NCI-H1105 (cell line): ENCODE measurements at regions not wholly inside any gene's neighbourhood (a gene's known extent, or its start where the extent isn't known, plus 50 kb on each side); places are given as distances from the start of the nearest gene placed in this dataset.
"Not testable (repeated sequence)": the region's sequence is repeated elsewhere in the genome, so short reads cannot be mapped to it uniquely, and the experiment has no call there.

Experiments used
- DNase-seq: peaks from one replicate; lab custom pipeline; 2025; lab: John Stamatoyannopoulos, UW

DNA sequence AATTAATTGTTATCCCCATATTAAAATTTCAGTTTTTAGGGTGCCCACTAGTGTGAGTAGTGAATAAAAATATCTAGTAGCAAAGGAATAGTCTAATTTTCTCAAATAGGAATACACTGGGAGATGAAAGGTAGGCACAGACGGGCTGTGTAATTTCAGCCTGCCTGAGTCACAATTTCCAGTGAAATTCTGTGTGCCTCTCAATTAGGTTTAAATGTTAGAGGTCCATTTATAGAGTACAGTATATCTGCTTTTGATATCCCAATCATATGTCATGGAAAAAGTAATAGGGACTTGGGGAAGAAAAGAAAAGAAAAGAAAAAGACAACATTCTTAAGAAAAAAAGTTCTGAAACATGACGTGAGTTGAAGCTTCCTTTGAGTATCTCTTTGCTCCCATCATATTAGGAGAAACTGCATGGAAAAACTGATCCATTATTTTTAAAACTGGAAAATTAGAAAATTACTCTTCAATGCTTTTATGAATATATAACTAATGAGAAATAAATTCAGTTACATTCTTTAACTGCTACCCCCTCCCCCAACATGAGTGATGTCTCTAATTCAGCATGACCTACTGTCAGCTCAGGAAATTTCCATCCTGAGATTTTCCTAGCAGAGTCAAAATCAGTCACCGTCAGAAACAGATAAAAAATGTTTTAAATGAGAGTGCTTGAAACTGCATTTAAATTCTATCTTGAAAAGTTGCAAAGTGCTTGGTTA lies 473.8 kb upstream of the HSF2 start:
- DNase-seq, result no peak

DNA sequence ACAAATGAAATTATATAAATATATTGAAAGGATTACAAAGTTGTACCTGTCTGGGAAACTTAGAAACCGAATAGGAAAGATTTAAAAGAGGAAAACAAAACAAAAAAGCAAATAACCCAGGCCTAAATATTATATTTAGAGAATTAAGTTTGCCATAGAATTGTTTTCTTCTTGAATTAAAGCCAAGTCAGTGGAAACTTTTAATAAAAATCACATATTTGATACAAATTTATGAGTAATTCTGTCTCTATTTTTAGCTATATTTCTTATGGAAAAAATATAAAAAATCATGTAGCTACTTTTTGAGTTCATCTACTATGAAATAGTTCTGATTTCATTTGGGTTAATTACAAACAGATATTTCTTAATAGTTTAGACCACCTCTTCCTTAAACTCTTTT lies 470.2 kb upstream of the HSF2 start:
- DNase-seq, result no peak

DNA sequence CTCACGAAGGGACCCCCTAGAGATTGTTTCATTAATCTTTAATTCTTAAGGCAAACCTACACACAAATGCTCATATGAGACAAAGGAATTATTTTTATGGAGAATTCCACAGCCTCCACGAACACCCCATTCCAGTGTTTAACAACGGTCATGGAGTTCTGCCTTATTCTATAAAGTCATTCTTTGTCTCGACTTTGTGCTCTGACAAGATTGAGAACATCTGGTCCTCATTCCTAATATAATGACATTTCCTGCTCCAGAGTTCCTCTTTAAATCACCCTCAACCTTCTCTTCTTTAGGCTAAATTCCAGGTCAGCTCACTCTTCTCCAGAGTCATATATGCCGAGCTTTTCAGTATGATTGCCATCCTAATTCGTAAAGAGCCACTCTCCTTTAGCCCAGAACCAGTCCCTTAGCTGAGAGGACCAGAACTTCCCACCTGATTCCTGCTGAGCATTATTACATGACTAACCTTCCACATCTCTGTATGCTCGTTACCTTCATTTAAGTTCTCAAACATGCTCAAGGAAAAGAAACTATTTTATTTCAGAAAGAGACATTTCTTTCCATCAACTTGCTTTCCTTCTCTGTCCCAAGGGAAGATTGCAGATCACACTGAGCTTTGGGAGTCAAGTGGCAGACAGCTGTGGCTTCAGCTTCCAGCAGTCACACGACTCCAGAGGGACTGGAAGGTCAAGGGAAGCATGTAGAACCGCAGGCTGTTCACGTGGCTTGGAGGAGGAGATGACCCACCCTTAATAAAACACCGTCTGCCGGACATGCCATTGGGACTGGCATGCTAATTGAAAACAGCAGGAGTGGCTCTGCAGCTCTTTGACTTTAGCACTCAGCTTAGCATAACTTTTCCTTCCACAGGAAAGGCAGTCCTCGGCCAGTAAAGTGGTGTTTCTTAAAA lies 467.1 kb upstream of the HSF2 start:
- no peak for DNase-seq

- no peak for DNase-seq
These were observed 465.0 kb upstream of the HSF2 start for GRCh38 chr6:121934451-121934850.

GRCh38 chr6:121940728-121941127 lies 458.7 kb upstream of the HSF2 start:
- no peak for DNase-seq

DNA sequence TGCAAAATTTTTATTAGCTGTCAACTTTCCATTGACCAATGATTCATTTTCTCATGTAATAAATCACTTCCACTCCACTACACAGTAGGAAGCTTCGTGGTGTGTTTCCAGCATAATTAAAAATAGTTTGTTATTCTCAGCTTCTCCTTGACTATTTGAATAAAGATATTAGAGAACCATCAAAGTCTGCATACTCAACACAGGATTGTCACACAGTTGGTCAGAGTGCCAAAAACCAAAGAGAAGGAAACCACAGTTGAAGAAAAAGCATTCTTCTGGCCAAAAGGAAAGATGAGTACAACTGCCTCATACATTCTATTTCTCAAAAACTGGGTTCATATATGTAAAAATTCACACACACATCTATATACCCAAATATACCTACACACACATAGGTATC lies 455.1 kb upstream of the HSF2 start:
- no peak for DNase-seq

- DNase-seq, result no peak
These were observed 448.3 kb upstream of the HSF2 start for GRCh38 chr6:121951123-121951522.

GRCh38 chr6:121951918-121952379 lies 447.5 kb upstream of the HSF2 start:
- no peak for DNase-seq

DNA sequence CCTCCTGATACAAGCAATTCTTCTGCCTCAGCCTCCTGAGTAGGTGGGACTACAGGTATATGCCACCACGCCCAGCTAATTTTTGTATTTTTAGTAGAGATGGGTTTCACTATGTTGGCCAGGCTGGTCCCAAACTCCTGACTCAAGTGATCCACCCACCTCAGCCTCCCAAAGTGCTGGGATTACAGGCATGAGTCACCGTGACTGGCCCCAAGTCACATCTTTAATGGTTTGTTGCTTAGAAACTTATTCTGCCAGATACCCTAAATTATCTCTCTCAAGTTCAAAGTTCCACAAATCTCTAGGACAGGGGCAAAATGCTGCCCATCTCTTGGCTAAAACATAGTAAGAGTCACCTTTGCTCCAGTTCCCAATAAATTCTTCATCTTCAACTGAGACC lies 444.1 kb upstream of the HSF2 start:
- not testable (repeated sequence) for DNase-seq

DNA sequence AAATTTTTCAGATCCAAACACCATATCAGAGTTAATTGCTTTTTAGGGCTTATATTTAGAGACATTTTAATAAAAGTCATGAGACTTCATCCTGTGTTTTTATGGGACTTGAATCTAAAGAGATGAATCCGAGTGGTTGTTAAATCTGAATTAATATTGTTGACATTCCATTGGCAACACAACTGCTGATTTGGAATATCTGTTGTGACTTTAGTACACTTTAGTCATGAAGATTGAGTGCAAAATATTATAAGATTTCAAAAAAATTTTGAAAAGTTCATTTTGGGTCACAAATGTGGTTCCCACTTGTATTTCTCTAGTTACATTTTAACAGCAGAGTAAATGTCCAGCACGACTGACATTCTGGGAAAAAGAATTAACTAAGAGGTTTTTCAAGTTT lies 442.7 kb upstream of the HSF2 start:
- DNase-seq, result no peak

- no peak for DNase-seq
These were observed 440.0 kb upstream of the HSF2 start for GRCh38 chr6:121959501-121959900.

GRCh38 chr6:121961619-121962125 lies 437.8 kb upstream of the HSF2 start:
- DNase-seq, result no peak

DNA sequence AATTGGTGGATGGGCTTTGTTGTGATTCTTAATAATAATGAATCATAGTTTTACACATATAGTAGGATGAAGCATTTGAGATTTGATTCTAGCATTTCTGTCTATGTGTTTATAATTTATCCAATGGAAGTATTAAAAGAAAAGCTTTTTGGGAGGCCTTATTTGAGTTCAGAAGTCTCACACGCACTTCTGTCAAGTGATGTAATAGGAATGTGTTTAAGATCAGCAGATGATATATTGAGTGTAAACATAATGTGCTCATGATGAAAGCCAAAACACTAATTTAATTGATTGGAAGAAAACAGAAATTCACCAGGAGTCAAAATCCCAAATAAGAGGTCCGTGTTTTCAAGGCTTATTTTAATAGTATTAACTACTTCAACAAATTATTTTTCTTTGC lies 435.6 kb upstream of the HSF2 start:
- no peak for DNase-seq

- no peak for DNase-seq
These were observed 433.7 kb upstream of the HSF2 start for GRCh38 chr6:121965739-121966138.

DNA sequence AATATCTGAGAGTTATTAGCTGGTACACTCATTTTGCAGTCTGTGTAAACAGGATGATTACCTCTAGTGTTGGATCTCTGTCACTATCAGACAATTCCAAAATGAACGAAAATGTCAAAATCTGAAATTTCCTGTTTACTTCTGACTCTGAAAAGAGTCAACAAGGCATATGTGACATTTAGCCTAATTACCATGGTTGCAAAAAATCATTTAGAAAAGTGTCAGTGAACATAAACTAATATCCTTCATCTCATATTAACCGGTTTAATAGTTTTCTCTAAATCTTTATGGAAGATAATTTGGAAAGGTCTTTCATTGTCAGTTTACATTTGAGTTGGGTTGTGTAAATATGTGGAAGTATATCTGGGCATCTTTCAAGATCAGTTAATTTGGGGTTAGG lies 431.8 kb upstream of the HSF2 start:
- no peak for DNase-seq

GRCh38 chr6:121971931-121972335 lies 427.5 kb upstream of the HSF2 start:
- no peak for DNase-seq

DNA sequence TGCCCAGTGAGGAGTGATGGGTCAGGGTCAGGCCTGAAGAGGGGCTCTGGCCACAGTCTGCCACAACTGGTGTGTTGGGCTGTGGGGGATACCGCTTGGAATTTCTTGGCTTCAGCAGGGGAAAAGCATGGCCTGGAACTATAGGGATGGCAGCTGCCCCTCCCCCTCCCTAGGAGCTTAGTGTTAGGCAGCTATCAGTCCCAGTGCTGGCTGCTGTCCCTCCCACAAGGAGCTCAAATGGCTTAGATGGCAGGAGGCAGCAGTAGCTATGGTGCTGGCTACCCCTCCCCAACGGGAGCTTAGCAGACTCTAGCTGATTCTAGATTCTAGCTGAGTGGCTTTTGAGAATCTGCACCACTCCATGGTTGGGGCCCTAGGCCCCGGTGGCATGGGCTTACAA lies 414.5 kb upstream of the HSF2 start:
- DNase-seq, result no peak

- DNase-seq, result no peak
These were observed 406.1 kb upstream of the HSF2 start for GRCh38 chr6:121993362-121993761.

GRCh38 chr6:121994919-121995318 lies 404.5 kb upstream of the HSF2 start:
- DNase-seq, result no peak

- no peak for DNase-seq
These were observed 400.8 kb upstream of the HSF2 start for GRCh38 chr6:121998631-121999030.

DNA sequence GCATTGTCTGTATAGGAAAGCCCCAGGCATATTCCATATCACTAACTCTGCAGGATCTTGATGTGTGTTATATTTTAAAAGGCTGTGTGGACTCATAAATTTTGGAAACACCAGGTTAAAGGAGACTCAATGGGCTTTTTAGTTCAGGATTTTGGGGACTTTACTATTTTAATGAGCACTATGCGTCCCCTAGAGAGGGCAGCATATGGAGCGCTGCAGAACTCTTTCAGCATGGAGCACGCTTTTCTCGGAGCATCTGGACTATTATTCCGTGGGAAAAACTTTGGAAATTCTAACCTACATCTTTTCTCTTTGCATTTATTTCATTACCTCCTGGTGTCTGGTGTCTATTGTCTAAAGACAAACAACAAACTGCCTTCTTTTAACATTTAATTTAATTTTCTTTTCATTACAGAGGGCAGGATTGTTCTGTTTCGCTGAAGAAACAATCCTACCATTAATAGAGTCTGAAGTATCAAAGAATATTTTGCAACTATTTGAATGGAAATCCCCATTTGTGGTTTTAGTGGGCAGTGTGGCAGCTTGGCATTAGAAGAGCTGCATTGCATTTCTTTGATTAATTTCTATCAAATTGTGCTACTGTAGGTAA lies 399.9 kb upstream of the HSF2 start:
- DNase-seq, result no peak

DNA sequence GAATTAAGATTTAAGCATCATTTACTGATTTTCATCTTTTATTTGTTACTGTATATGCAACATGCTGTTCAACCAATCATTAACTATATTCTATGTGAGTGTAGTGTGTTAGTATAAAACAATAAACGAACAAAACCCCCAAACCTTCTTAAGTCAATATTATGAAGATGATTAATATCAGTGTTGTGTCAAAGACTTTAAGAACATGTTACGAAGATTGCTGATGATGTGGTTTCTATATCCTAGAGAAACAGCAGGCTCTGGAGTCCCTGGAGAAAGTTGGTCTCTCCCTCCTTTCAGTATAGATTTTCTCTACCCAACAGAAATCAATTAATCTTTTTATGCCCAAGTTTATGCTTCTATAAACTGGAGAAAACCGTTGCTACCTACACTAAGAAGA lies 393.8 kb upstream of the HSF2 start:
- DNase-seq, result no peak

DNA sequence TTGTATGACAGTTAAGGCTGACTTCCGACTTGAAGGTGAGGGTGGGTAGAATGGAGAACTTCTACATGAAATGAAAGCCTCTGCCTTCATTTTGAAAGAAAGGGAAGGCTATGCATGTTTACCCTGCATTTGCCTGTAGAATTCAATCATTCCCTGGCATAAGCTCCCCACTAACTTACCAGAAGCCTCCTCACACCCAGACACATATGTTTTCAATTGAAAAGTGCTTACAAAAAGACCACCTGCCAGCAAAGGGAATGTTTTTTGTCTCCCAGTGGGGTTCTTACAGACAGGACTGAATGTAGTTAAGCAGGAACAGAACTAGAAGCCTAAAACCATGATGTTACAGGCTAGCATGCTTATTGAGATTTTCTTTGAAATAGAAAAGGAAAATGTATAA lies 392.1 kb upstream of the HSF2 start:
- no peak for DNase-seq
